Breast epithelium (tissue), 4 donors: ENCODE measurements at regions not wholly inside any gene's neighbourhood (a gene's known extent, or its start where the extent isn't known, plus 50 kb on each side); places are given as distances from the start of the nearest gene placed in this dataset.
A peak's percentile ranks its signal among the peaks of the same experiment; 100 is the strongest.
"Not testable (repeated sequence)": the region's sequence is repeated elsewhere in the genome, so short reads cannot be mapped to it uniquely, and the experiment has no call there.

Source experiments
- DNase-seq, 2 donors: peaks; one replicate each; pipeline ENCODE4 v3.0.0-alpha.2; 2019; ENCODE audit warnings: low spot score in 2 of 2
- H3K27ac ChIP-seq, 2 donors: fragments of 200-600 bp; sonication (generic) in 1 of 2; one replicate each; pipeline ENCODE4 v1.5.1; 2016 to 2019; ENCODE audit warnings: mild to moderate bottlenecking in 1 of 2
- H3K27me3 ChIP-seq, 2 donors: fragments of 200-600 bp; sonication (generic) in 1 of 2; one replicate each; pipeline versions ENCODE4 v1.5.1 to v1.6.0; 2017 to 2019; ENCODE audit warnings: control low read depth in 1 of 2, mild to moderate bottlenecking in 1 of 2
- H3K36me3 ChIP-seq: fragments of 200-600 bp; one replicate; pipeline ENCODE4 v1.5.1; 2019
- H3K4me1 ChIP-seq, 2 donors: fragments of 200-600 bp; sonication (generic); one replicate each; pipeline ENCODE4 v1.5.1; 2016 to 2019; ENCODE audit warnings: control low read depth in 1 of 2
- H3K4me3 ChIP-seq, 3 donors: fragments of 200-600 bp; sonication (generic); 1 replicate in 2 of 3; 2 replicates in 1 of 3; pipeline ENCODE4 v1.5.1; 2016 to 2019; ENCODE audit warnings: mild to moderate bottlenecking in 3 of 3, moderate library complexity in 2 of 3
- H3K9me3 ChIP-seq, 2 donors: fragments of 200-600 bp; sonication (generic) in 1 of 2; one replicate each; pipeline ENCODE4 v1.5.1; 2016 to 2019; ENCODE audit warnings: control low read depth in 1 of 2
- POLR2A ChIP-seq: fragments of 450-650 bp; IDR thresholded peaks from one replicate; pipeline ENCODE4 v1.6.1; 2016; ENCODE audit warnings: antibody characterized with exemption, mild to moderate bottlenecking, moderate library complexity
- POLR2AphosphoS5 ChIP-seq, 3 donors: sonication (generic); formaldehyde crosslinking; IDR thresholded peaks; one replicate each; pipeline ENCODE4 v1.6.1; 2017; ENCODE audit warnings: antibody characterized with exemption in 3 of 3
- intact Hi-C: fragments of 100-400 bp; cut with DNase I; formaldehyde crosslinking; loops from one replicate; pipeline ENCODE4 v1.15.1; 2023; ENCODE audit warnings: low total_unique reads
- TF ChIP-seq, protein P1 (sequence below), 3 donors: fragments of 450-650 bp; IDR thresholded peaks; one replicate each; pipeline ENCODE4 v1.5.1; 2016 to 2017; ENCODE audit warnings: antibody characterized with exemption in 3 of 3, mild to moderate bottlenecking in 3 of 3, moderate library complexity in 3 of 3

GRCh38 chr14:105884808-105885281 is 358.5 kb downstream of the TMEM121 start:
- H3K4me1 ChIP-seq = no peaks in the 10 kb centered on the region
- no peak for DNase-seq
- H3K4me3 ChIP-seq = no peak overlapping the region
- peaks cover 0 to 4% of the 10 kb centered on the region in 2 donors for H3K9me3 ChIP-seq
- peaks cover 0 to 8% of the 10 kb centered on the region in 2 donors for H3K27me3 ChIP-seq
- intact Hi-C loops = no loop called here
- TF ChIP-seq POLR2AphosphoS5 (IDR thresholded peaks at IDR 0.05) (no peak), POLR2A (no peak)
- TF ChIP-seq, protein P1, sequence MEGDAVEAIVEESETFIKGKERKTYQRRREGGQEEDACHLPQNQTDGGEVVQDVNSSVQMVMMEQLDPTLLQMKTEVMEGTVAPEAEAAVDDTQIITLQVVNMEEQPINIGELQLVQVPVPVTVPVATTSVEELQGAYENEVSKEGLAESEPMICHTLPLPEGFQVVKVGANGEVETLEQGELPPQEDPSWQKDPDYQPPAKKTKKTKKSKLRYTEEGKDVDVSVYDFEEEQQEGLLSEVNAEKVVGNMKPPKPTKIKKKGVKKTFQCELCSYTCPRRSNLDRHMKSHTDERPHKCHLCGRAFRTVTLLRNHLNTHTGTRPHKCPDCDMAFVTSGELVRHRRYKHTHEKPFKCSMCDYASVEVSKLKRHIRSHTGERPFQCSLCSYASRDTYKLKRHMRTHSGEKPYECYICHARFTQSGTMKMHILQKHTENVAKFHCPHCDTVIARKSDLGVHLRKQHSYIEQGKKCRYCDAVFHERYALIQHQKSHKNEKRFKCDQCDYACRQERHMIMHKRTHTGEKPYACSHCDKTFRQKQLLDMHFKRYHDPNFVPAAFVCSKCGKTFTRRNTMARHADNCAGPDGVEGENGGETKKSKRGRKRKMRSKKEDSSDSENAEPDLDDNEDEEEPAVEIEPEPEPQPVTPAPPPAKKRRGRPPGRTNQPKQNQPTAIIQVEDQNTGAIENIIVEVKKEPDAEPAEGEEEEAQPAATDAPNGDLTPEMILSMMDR (IDR thresholded peaks at IDR 0.05) = no peak
- no peak overlapping the region for H3K27ac ChIP-seq
- H3K36me3 ChIP-seq = no peaks in the 10 kb centered on the region

DNA sequence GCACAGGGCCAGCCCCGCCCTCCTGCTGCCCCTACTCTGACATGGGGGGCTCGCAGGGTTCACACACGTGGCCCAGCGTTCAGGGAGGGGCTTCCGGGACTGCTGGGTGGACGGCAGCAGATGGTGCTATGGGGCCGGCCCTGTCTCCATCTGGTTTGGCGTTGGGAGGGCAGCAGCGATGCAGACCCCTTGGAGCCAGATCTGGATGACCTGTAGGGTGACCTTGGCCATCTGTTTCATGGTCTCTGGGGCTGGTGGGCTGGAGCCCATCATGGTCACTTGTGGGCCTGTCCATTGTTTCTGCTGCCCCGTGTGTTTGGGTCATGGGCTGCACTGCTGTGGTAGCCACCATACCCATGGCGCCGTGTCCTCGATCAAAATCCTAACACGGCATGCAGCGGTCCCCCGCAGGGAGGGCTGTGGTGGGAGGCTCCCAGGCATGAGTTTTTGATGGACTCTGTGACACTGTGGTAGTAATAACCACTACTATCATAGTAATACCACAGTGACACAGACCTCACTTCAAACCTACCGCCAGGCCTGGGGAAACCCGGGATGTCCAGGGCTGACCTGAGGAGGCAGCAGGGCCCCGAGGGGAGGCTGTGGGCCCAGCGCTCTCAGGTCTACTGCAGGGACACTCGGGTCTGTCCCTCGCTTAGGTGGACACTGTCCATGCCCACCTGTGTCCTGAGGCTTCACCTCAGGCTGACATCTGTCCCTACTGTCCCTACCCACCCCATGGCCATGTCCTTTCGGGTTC is 359.4 kb downstream of the TMEM121 start:
- no peak overlapping the region for H3K4me3 ChIP-seq
- intact Hi-C loops = no loop called here
- H3K9me3 ChIP-seq = no peaks in the 10 kb centered on the region
- H3K27me3 ChIP-seq = no peaks in the 10 kb centered on the region
- peak in 1 of 2 donors; percentile 43 for DNase-seq
- no peaks in the 10 kb centered on the region for H3K4me1 ChIP-seq
- H3K36me3 ChIP-seq = no peaks in the 10 kb centered on the region
- TF ChIP-seq POLR2AphosphoS5 (IDR thresholded peaks at IDR 0.05) = no peak
- TF ChIP-seq, protein P1 (IDR thresholded peaks at IDR 0.05) = no peak
- TF ChIP-seq POLR2A = no peak
- H3K27ac ChIP-seq = no peak overlapping the region

- H3K9me3 ChIP-seq, H3K27me3 ChIP-seq, DNase-seq, H3K27ac ChIP-seq, H3K36me3 ChIP-seq, intact Hi-C loops, H3K4me3 ChIP-seq, H3K4me1 ChIP-seq: not testable (repeated sequence)
Measured at GRCh38 chr14:105886791-105887191, 360.4 kb downstream of the TMEM121 start.

DNA sequence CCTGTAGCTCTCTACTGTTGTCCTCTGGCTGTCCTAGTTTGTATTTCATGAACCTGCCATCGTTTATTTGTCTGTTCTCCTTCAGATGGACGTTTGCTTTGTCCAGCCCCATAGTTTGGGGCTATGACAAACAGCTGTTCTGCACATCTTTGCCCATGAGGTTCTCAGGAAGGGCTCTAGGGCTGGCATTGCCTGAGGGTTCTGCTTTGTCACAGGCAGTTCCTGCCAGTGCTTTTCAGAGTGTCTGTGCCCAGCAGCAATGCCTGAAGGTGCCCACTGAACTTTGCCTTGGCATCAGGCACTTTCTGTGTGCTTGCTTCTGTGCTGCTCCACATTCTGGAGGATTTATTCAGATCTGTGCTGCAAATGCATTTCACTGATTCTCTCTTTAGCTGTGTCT is 361.3 kb downstream of the TMEM121 start:
- TF ChIP-seq, protein P1 (IDR thresholded peaks at IDR 0.05) = no peak
- no peak for TF ChIP-seq POLR2A
- no peak for TF ChIP-seq POLR2AphosphoS5 (IDR thresholded peaks at IDR 0.05)
- DNase-seq = no peak
- H3K27me3 ChIP-seq = no peaks in the 10 kb centered on the region
- H3K9me3 ChIP-seq = no peaks in the 10 kb centered on the region
- H3K36me3 ChIP-seq = no peaks in the 10 kb centered on the region
- no peak overlapping the region for H3K4me3 ChIP-seq
- H3K4me1 ChIP-seq = no peaks in the 10 kb centered on the region
- no peak overlapping the region for H3K27ac ChIP-seq
- intact Hi-C loops = no loop called here

DNA sequence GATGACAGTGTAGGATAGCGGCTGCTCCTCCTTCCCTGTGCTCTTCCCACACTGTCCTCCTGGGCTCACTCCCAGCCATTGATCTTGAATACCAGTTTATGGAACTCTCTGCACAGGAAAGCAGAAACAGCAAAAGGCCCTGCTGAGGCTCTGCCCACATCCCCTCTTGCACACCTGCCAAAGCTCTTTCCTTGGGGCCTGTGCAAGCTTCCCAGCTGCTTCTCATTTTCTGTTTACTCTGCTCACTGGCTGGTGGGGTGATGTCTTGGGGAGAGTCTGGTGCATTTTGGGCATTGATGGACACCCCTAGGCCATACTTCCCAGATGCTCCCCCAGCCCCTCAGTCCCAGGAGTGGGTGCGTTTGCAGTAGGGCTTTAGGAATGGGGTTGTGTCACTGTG is 361.8 kb downstream of the TMEM121 start:
- TF ChIP-seq POLR2AphosphoS5 (IDR thresholded peaks at IDR 0.05) (no peak), POLR2A (no peak)
- TF ChIP-seq, protein P1 (IDR thresholded peaks at IDR 0.05) = no peak
- H3K4me1 ChIP-seq = no peaks in the 10 kb centered on the region
- no peak overlapping the region for H3K27ac ChIP-seq
- no peaks in the 10 kb centered on the region for H3K27me3 ChIP-seq
- no peaks in the 10 kb centered on the region for H3K9me3 ChIP-seq
- no peak overlapping the region for H3K4me3 ChIP-seq
- no peaks in the 10 kb centered on the region for H3K36me3 ChIP-seq
- no peak for DNase-seq
- intact Hi-C loops = no loop called here
